ENCODE measurements at regions not wholly inside any gene's neighbourhood (a gene's known extent, or its start where the extent isn't known, plus 50 kb on each side); places are given as distances from the start of the nearest gene placed in this dataset.

- Histone ChIP-seq H3K4me2 (ENCODE audit: insufficient read depth, low read length) (no peak overlapping the region), H3K9ac (replicated peaks; ENCODE audit: extremely low read depth, insufficient read depth, low read length) (no peak overlapping the region), H3K36me3 (ENCODE audit: control insufficient read depth in 2 of 2, extremely low read depth in 1 of 2, insufficient read depth in 2 of 2, low read length in 2 of 2) (no peaks in the 10 kb centered on the region), H3K9me1 (replicated peaks; ENCODE audit: control insufficient read depth, extremely low read depth, insufficient read depth, low read length) (no peaks in the 10 kb centered on the region), H3K4me1 (ENCODE audit: control insufficient read depth, extremely low read depth, insufficient read depth, low read length) (no peaks in the 10 kb centered on the region), H3K9me3 (replicated peaks; ENCODE audit: control insufficient read depth, insufficient read depth, low read length) (no peaks in the 10 kb centered on the region), H3K4me3 (replicated peaks in 1 of 3; ENCODE audit: insufficient read depth in 1 of 3, low read depth in 1 of 3, low read length in 3 of 3) (no peak overlapping the region), H4K20me1 (replicated peaks; ENCODE audit: control insufficient read depth, extremely low read depth, insufficient read depth, low read length) (no peaks in the 10 kb centered on the region), H3K79me2 (ENCODE audit: control insufficient read depth, insufficient read depth, low read length) (no peaks in the 10 kb centered on the region), H3K27ac (ENCODE audit: insufficient read depth, low read depth, low read length) (no peak overlapping the region), H2AFZ (ENCODE audit: low read depth, low read length) (no peak overlapping the region), H3K27me3 (ENCODE audit: control insufficient read depth in 2 of 2, insufficient read depth in 2 of 2, low read length in 2 of 2) (no peaks in the 10 kb centered on the region)
- ChIA-PET POLR2A (no interaction called here), CTCF (interaction anchor here (1.0 kb wide), 1 partner anchor 38 kb away, joined by 3 read pairs; no protein-coding TSS in a partner anchor)
- DNase-seq (ENCODE audit: low read depth, low spot score) (peak; percentile 4), FAIRE-seq (no peak)
- no TSS peak for BruUV-seq (replicated peaks)
- TF ChIP-seq POLR2AphosphoS5 (IDR thresholded peaks at IDR 0.05; ENCODE audit: insufficient read depth, low read depth, low read length) (no peak), FOS (IDR thresholded peaks at IDR 0.05; ENCODE audit: borderline replicate concordance, insufficient read depth, low read length) (no peak), EZH2 (IDR thresholded peaks at IDR 0.05; ENCODE audit: borderline replicate concordance, low read depth, low read length, severe bottlenecking) (no peak), CTCF (IDR thresholded peaks at IDR 0.05; ENCODE audit: extremely low read depth in 1 of 2, insufficient read depth in 1 of 2, low read depth in 1 of 2, low read length in 2 of 2) (no peak), JUN (IDR thresholded peaks at IDR 0.05; ENCODE audit: borderline replicate concordance, insufficient read depth, insufficient read length, low read depth) (no peak), GATA2 (IDR thresholded peaks at IDR 0.05; ENCODE audit: insufficient read depth, insufficient read length, low read depth, low read length) (no peak), POLR2A (IDR thresholded peaks at IDR 0.05; ENCODE audit: low read depth, low read length) (no peak), MYC (IDR thresholded peaks at IDR 0.05; ENCODE audit: low read depth, low read length) (no peak)
- TF ChIP-seq, protein P1, sequence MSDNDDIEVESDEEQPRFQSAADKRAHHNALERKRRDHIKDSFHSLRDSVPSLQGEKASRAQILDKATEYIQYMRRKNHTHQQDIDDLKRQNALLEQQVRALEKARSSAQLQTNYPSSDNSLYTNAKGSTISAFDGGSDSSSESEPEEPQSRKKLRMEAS (IDR thresholded peaks at IDR 0.05; ENCODE audit: insufficient read depth, insufficient read length) = no peak
- dilution Hi-C loops (cut with MboI; ENCODE audit: extremely low pct_ligation_motif_present, low sequenced_read_pairs) (no loop called here), intact Hi-C loops (cut with micrococcal nuclease) (no loop called here)
Observed at GRCh38 chr5:109987970-109988369, 298.2 kb downstream of the MAN2A1 start.

Measured in endothelial cell of umbilical vein (primary cell).